HEK293 (cell line): ENCODE measurements at regions not wholly inside any gene's neighbourhood (a gene's known extent, or its start where the extent isn't known, plus 50 kb on each side); places are given as distances from the start of the nearest gene placed in this dataset.
A peak's percentile ranks its signal among the peaks of the same experiment; 100 is the strongest.
"Not testable (repeated sequence)": the region's sequence is repeated elsewhere in the genome, so short reads cannot be mapped to it uniquely, and the experiment has no call there.

ENCODE experiments used
- CTCF ChIA-PET: fragments of 350-600 bp; formaldehyde crosslinking; extraction: SDS; loops from one replicate; lab custom pipeline; 2021; ENCODE audit warnings: antibody characterized with exemption; lab: Yijun Ruan, JAX
- POLR2A ChIA-PET: fragments of 300-600 bp; formaldehyde crosslinking; extraction: SDS; loops from one replicate; lab custom pipeline; 2020; ENCODE audit warnings: antibody characterized with exemption, inconsistent platforms; lab: Yijun Ruan, JAX
- H3K27ac ChIP-seq: fragments of 200-500 bp; sonication (Bioruptor generic); 2 replicates; pipeline ENCODE4 v1.5.1; 2014; ENCODE audit warnings: low read depth, low read length, control low read depth, inconsistent platforms; ENCODE audit errors: extremely low read depth
- H3K36me3 ChIP-seq, 2 experiments: fragments of 200-500 bp in 1 of 2; sonication (Bioruptor generic) in 1 of 2; 1 replicate in 1 of 2; 2 replicates in 1 of 2; pipeline ENCODE4 v1.5.1; 2014 to 2017; ENCODE audit warnings: inconsistent platforms in 2 of 2, low read length in 2 of 2; ENCODE audit not compliant: control insufficient read depth in 2 of 2, insufficient read depth in 1 of 2
- H3K4me1 ChIP-seq: fragments of 200-500 bp; sonication (Bioruptor generic); 2 replicates; pipeline ENCODE4 v1.5.1; 2014; ENCODE audit warnings: mild to moderate bottlenecking, low read length, inconsistent platforms; ENCODE audit not compliant: control insufficient read depth, insufficient read depth
- H3K4me3 ChIP-seq: 2 replicates; pipeline ENCODE4 v1.5.1; 2011; ENCODE audit warnings: low read depth, mild to moderate bottlenecking, control low read depth, low read length, moderate library complexity
- H3K9me3 ChIP-seq: fragments of 200-500 bp; sonication (Bioruptor generic); 2 replicates; pipeline ENCODE4 v1.5.1; 2014; ENCODE audit warnings: low read depth, low read length, inconsistent platforms; ENCODE audit not compliant: control insufficient read depth, insufficient read depth
- KLF8 ChIP-seq: fragments of 450-650 bp; formaldehyde crosslinking; IDR thresholded peaks from 2 replicates; pipeline ENCODE4 v1.5.1; 2016; ENCODE audit warnings: missing biosample characterization, missing genetic modification characterization
- OSR2 ChIP-seq: fragments of 450-650 bp; formaldehyde crosslinking; IDR thresholded peaks from 2 replicates; pipeline ENCODE4 v1.5.1; 2016; ENCODE audit warnings: missing biosample characterization, missing genetic modification characterization
- REPIN1 ChIP-seq: fragments of 450-650 bp; formaldehyde crosslinking; IDR thresholded peaks from 2 replicates; pipeline ENCODE4 v1.5.1; 2017; ENCODE audit warnings: missing biosample characterization, missing genetic modification characterization, low read depth
- SP3 ChIP-seq: fragments of 450-650 bp; formaldehyde crosslinking; IDR thresholded peaks from 2 replicates; pipeline ENCODE4 v1.5.1; 2016; ENCODE audit warnings: missing biosample characterization, missing genetic modification characterization
- TSHZ1 ChIP-seq: fragments of 450-650 bp; formaldehyde crosslinking; IDR thresholded peaks from 2 replicates; pipeline ENCODE4 v1.5.1; 2016; ENCODE audit warnings: missing biosample characterization, missing genetic modification characterization, borderline replicate concordance
- ZBTB17 ChIP-seq: fragments of 450-650 bp; formaldehyde crosslinking; IDR thresholded peaks from 2 replicates; pipeline ENCODE4 v1.5.1; 2016; ENCODE audit warnings: missing biosample characterization, missing genetic modification characterization
- ZFP3 ChIP-seq: fragments of 450-650 bp; formaldehyde crosslinking; IDR thresholded peaks from 2 replicates; pipeline ENCODE4 v1.5.1; 2016; ENCODE audit warnings: low read depth, missing biosample characterization, missing genetic modification characterization
- ZNF10 ChIP-seq: fragments of 450-650 bp; formaldehyde crosslinking; IDR thresholded peaks from 2 replicates; pipeline ENCODE4 v1.5.1; 2017; ENCODE audit warnings: missing biosample characterization, missing genetic modification characterization
- ZNF121 ChIP-seq: fragments of 450-650 bp; formaldehyde crosslinking; IDR thresholded peaks from 2 replicates; pipeline ENCODE4 v1.5.1; 2016; ENCODE audit warnings: missing biosample characterization, missing genetic modification characterization
- ZNF211 ChIP-seq: fragments of 450-650 bp; formaldehyde crosslinking; IDR thresholded peaks from 2 replicates; pipeline ENCODE4 v1.5.1; 2016; ENCODE audit warnings: low read depth, missing biosample characterization, missing genetic modification characterization
- ZNF335 ChIP-seq: fragments of 450-650 bp; formaldehyde crosslinking; conservative IDR thresholded peaks from 2 replicates; pipeline ENCODE4 v1.5.1; 2016; ENCODE audit warnings: missing biosample characterization, missing genetic modification characterization
- ZNF341 ChIP-seq: fragments of 450-650 bp; formaldehyde crosslinking; IDR thresholded peaks from 2 replicates; pipeline ENCODE4; 2016; ENCODE audit warnings: low read depth, missing biosample characterization, missing genetic modification characterization
- ZNF426 ChIP-seq: fragments of 450-650 bp; formaldehyde crosslinking; IDR thresholded peaks from 2 replicates; pipeline ENCODE4 v1.5.1; 2017; ENCODE audit warnings: missing biosample characterization, missing genetic modification characterization, mild to moderate bottlenecking, inconsistent platforms, moderate library complexity
- ZNF473 ChIP-seq: fragments of 450-650 bp; formaldehyde crosslinking; IDR thresholded peaks from 2 replicates; pipeline ENCODE4 v1.5.1; 2017; ENCODE audit warnings: missing biosample characterization, missing genetic modification characterization
- ZNF510 ChIP-seq: fragments of 450-650 bp; formaldehyde crosslinking; IDR thresholded peaks from 2 replicates; pipeline ENCODE4 v1.5.1; 2018; ENCODE audit warnings: mild to moderate bottlenecking, missing genetic modification characterization, missing biosample characterization; ENCODE audit not compliant: insufficient replicate concordance
- ZNF514 ChIP-seq: fragments of 450-650 bp; formaldehyde crosslinking; IDR thresholded peaks from 2 replicates; pipeline ENCODE4 v1.5.1; 2016; ENCODE audit warnings: missing biosample characterization, missing genetic modification characterization
- ZNF518A ChIP-seq: fragments of 450-650 bp; formaldehyde crosslinking; conservative IDR thresholded peaks from 2 replicates; pipeline ENCODE4 v1.5.1; 2016; ENCODE audit warnings: low read depth, missing biosample characterization, missing genetic modification characterization
- ZNF596 ChIP-seq: fragments of 450-650 bp; IDR thresholded peaks from 2 replicates; pipeline ENCODE4 v1.5.0; 2018; ENCODE audit warnings: missing biosample characterization, mild to moderate bottlenecking, missing genetic modification characterization, moderate library complexity
- ZNF792 ChIP-seq: fragments of 450-650 bp; formaldehyde crosslinking; IDR thresholded peaks from 2 replicates; pipeline ENCODE4 v1.5.1; 2016; ENCODE audit warnings: missing biosample characterization, missing genetic modification characterization
- ZNF843 ChIP-seq: fragments of 450-650 bp; formaldehyde crosslinking; IDR thresholded peaks from 2 replicates; pipeline ENCODE4 v1.5.1; 2016; ENCODE audit warnings: missing biosample characterization, missing genetic modification characterization

- Histone ChIP-seq H3K9me3 (no peaks in the 10 kb centered on the region), H3K4me1 (0 out of 2 replicates have a peak, but pooled peaks cover under 1% of the 10 kb centered on the region), H3K27ac (no peak overlapping the region), H3K36me3 (no peaks in the 10 kb centered on the region), H3K4me3 (no peak overlapping the region)
- ChIA-PET POLR2A (interaction anchor here (0.9 kb wide), 1 partner anchor 9 kb away, joined by 3 read pairs; no protein-coding TSS in a partner anchor), CTCF (no interaction called here)
- TF ChIP-seq TSHZ1 (tag by site-specific recombination) = no peak
- peak; percentile 81; the same call in 1 of the 2 replicates for TF ChIP-seq ZNF121 (tag by site-specific recombination)
These were observed 263.7 kb upstream of the RAB4A start for GRCh38 chr1:229007167-229007566.

- ChIA-PET CTCF (interaction anchor here (1.2 kb wide), 1 partner anchor 219 kb away, joined by 6 read pairs; no protein-coding TSS in a partner anchor), POLR2A (no interaction called here)
- Histone ChIP-seq H3K4me1 (no peaks in the 10 kb centered on the region), H3K27ac (no peak overlapping the region), H3K9me3 (no peaks in the 10 kb centered on the region), H3K4me3 (no peak overlapping the region), H3K36me3 (no peaks in the 10 kb centered on the region)
- TF ChIP-seq ZNF514 (tag by site-specific recombination) = no peak
- no peak for TF ChIP-seq ZNF335 (tag by site-specific recombination)
- no peak for TF ChIP-seq ZNF792 (tag by site-specific recombination)
- no peak for TF ChIP-seq ZNF426 (tag by site-specific recombination)
- no peak for TF ChIP-seq ZBTB17 (tag by site-specific recombination)
- TF ChIP-seq SP3 (tag by site-specific recombination) = no peak
These were observed 263.2 kb upstream of the RAB4A start for GRCh38 chr1:229007701-229008100.

GRCh38 chr1:229008347-229008746 is 262.6 kb upstream of the RAB4A start:
- H3K27ac ChIP-seq, H3K4me3 ChIP-seq, POLR2A ChIA-PET, H3K9me3 ChIP-seq, H3K4me1 ChIP-seq, H3K36me3 ChIP-seq: not testable (repeated sequence)
- CTCF ChIA-PET = interaction anchor here (1.2 kb wide), 1 partner anchor 219 kb away, joined by 6 read pairs; no protein-coding TSS in a partner anchor

- Histone ChIP-seq H3K36me3 (no peaks in the 10 kb centered on the region), H3K27ac (no peak overlapping the region), H3K9me3 (no peaks in the 10 kb centered on the region), H3K4me3 (no peak overlapping the region), H3K4me1 (no peaks in the 10 kb centered on the region)
- POLR2A ChIA-PET = no interaction called here
- CTCF ChIA-PET = no interaction called here
- TF ChIP-seq ZNF10 (no peak), KLF8 (tag by site-specific recombination) (no peak), ZFP3 (tag by site-specific recombination) (no peak), ZNF596 (tag by site-specific recombination) (no peak), ZNF341 (tag by site-specific recombination) (no peak), ZNF473 (tag by site-specific recombination) (no peak), OSR2 (peak; percentile 43), ZNF518A (tag by site-specific recombination) (no peak), ZNF211 (no peak), ZNF510 (tag by site-specific recombination) (peak; percentile 29), REPIN1 (tag by site-specific recombination) (no peak), ZNF843 (tag by site-specific recombination) (no peak; the same call in 1 of the 2 replicates)
These were observed 259.9 kb upstream of the RAB4A start for GRCh38 chr1:229011022-229011421.
